ENCODE measurements at regions not wholly inside any gene's neighbourhood (a gene's known extent, or its start where the extent isn't known, plus 50 kb on each side); places are given as distances from the start of the nearest gene placed in this dataset.

GRCh38 chr19:29400917-29401711 lies 124.7 kb upstream of the VSTM2B start:
- DNase-seq = no peak

GRCh38 chr19:29401712-29402421 lies 123.9 kb upstream of the VSTM2B start:
- no peak for DNase-seq

GRCh38 chr19:29402563-29402962 lies 123.2 kb upstream of the VSTM2B start:
- no peak for DNase-seq

- no peak for DNase-seq
Observed at GRCh38 chr19:29404015-29404414, 121.8 kb upstream of the VSTM2B start.

GRCh38 chr19:29404951-29405727 lies 120.7 kb upstream of the VSTM2B start:
- no peak for DNase-seq

GRCh38 chr19:29405728-29405995 lies 120.1 kb upstream of the VSTM2B start:
- DNase-seq = no peak

- no peak for DNase-seq
Observed at GRCh38 chr19:29409076-29409862, 116.5 kb upstream of the VSTM2B start.

GRCh38 chr19:29410601-29411000 lies 115.2 kb upstream of the VSTM2B start:
- DNase-seq = no peak

- DNase-seq = no peak
Observed at GRCh38 chr19:29411113-29411581, 114.6 kb upstream of the VSTM2B start.

GRCh38 chr19:29413435-29413834 lies 112.4 kb upstream of the VSTM2B start:
- DNase-seq = no peak

- DNase-seq = no peak
Observed at GRCh38 chr19:29415507-29415906, 110.3 kb upstream of the VSTM2B start.

GRCh38 chr19:29417048-29417447 lies 108.7 kb upstream of the VSTM2B start:
- no peak for DNase-seq

GRCh38 chr19:29418201-29418600 lies 107.6 kb upstream of the VSTM2B start:
- DNase-seq = no peak

- no peak for DNase-seq
Observed at GRCh38 chr19:29420065-29420464, 105.7 kb upstream of the VSTM2B start.

- no peak for DNase-seq
Observed at GRCh38 chr19:29420482-29421195, 105.2 kb upstream of the VSTM2B start.

GRCh38 chr19:29421196-29421545 lies 104.6 kb upstream of the VSTM2B start:
- no peak for DNase-seq

GRCh38 chr19:29422047-29422446 lies 103.7 kb upstream of the VSTM2B start:
- DNase-seq = no peak

- DNase-seq = no peak
Observed at GRCh38 chr19:29422486-29423085, 103.2 kb upstream of the VSTM2B start.

- DNase-seq = no peak
Observed at GRCh38 chr19:29428071-29428470, 97.7 kb upstream of the VSTM2B start.

- no peak for DNase-seq
Observed at GRCh38 chr19:29429021-29429420, 96.8 kb upstream of the VSTM2B start.

GRCh38 chr19:29429581-29429980 lies 96.2 kb upstream of the VSTM2B start:
- DNase-seq = no peak

GRCh38 chr19:29431332-29431731 lies 94.5 kb upstream of the VSTM2B start:
- no peak for DNase-seq

All from activated effector memory CD4-positive, alpha-beta T cell treated with anti-CD3 and anti-CD28 coated beads, Interleukin-2, amount 50 U/mL, for 16 hours (primary cell).